HG02642 (cell line): ENCODE measurements at regions not wholly inside any gene's neighbourhood (a gene's known extent, or its start where the extent isn't known, plus 50 kb on each side); places are given as distances from the start of the nearest gene placed in this dataset.

ENCODE experiments used
- ATAC-seq: cut with Tn5 transposase; IDR thresholded peaks from one replicate; pipeline ENCODE4 v1.9.1; 2021; ENCODE audit warnings: mild to moderate bottlenecking; ENCODE audit not compliant: unreplicated experiment, poor library complexity

DNA sequence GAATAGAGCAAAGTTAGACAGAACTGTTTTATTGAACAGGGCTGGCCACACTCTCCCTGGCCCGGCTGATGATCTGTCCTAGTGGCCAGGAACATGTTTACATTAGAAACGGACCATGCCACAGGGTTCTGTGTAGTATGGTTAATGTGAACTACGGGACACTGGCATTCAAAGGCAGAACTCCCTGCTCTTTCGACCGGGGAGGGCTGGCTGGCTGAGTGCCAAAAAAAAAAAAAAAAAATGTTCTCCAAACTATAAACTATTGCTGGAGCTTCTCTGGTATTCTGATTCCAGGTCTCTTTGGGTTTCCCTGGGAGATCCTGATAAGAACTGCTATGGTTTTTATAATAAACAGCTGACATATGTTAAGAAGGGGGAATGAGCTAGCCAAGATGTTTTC lies 1262.6 kb upstream of the SORCS1 start:
- ATAC-seq: no peak

DNA sequence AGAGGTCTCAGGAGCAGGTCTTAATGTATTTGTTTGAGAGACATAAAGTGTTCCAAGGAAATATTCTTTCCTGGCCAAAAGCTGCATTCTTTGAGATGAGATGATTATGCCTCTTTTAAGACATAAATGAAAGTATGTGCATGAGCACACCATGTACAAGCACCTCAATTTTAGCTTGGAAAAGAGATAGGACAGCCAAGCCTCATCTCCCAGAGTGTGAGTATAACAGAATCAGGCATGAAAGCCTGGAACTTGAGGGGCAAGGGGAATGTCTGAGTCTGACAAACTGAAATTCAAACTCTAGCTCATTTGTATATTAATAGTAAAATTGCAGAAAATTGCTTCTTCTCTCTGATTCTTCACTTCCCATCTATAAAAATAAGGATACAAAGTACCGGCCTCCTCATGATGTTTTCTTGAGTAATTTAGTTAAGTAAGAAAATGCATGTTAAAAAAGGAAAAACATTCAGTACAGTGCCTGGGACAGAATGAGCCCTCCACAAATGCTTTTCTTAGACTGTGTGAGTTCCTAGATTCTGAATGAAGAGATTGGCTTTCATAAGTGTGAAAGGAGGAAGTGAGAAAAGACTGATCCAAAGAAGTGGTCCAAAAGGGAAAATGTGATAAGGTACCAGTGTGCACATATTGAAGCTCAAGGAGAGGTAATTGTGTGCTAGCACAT lies 1260.9 kb upstream of the SORCS1 start:
- ATAC-seq: no peak

DNA sequence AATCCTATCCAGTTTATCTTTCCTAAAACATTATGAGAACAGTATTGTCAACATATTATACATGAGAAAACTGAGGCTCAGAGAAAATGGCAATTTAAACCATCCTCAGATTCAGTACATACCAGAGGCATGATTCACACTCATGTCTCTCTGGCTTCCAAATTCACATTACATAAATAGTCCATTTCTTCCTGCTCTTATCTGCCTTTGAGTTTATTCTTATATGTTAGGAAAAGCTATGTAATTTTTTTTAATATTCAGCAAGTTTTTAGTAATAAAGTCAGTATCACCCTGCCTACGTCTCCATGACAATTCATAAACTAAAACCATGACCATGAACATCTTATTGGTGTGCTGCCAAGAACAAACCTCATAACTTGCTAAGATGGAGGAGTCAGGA lies 1260.2 kb upstream of the SORCS1 start:
- no peak for ATAC-seq

DNA sequence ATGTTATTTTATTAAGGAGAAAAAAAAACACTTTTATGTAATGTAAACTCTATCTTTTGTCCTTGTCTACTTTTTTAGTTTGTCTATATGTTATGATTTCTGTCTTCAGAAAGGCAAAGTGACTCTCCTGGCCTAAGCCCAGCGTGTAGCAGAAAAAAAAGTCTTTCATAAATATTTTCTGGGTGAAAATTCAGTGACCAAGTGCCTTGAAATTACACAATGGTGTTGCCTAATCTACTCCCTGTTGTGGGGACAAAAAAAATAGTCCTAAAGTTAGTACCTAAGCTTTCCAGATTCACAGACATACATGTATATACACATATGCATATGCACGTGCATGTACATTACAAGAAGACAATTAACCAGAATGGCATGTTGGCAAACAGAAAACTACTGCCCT lies 1257.8 kb upstream of the SORCS1 start:
- no peak for ATAC-seq

DNA sequence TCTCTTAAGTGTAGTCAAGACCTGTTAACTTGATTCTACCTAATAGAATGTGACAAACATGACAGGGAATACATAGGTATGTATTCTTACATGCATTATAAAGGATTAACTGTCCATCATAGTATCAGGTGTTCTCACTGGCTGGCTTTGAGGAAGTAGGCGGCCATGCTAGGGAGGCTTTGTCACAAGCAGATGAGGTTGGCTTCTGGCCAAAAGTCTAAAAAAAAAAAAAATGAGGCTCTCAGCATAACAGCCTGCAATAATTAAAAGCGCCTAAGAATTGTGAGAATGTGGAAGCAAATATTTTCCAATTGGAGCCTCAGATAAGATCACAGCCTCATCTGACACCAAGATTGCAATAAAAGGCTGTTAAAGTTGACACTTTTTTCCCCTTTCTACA lies 1256.8 kb upstream of the SORCS1 start:
- ATAC-seq: no peak

DNA sequence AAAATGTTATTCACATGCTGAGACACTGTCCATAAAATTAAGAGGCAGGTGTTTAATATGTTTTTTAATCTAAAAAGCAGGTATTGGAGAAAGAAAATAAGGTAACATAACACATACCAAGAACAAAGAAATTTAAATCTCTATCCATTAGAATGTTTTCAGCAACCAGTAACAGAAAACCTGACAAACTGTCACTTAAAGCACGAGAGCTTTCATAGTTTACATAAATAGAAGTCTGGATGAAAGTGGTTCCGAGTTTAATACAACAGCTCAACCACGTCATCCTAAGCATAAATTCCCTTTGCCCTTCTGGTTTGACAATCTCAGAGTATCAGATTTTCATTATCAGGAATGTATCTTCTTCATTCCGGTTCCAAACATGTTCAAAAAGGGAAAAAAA lies 1249.4 kb upstream of the SORCS1 start:
- ATAC-seq: no peak

DNA sequence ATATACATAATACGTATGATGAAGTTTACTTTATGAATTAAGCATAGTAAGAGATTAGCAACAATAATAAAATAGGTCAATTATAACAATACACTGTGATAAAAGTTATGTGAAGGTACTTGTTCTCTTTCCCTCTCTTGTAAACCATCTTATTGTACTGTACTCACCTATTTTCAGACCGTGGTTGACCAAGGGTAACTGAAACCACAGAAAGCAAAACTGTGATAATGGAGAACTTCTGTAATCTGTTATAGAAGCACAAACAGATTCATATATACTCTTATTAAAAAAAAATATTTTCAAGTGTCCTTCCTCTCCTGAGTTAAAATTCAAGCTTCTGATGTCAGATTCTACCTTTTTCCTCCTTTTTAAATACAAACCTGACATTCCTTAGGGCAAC lies 1247.8 kb upstream of the SORCS1 start:
- no peak for ATAC-seq

DNA sequence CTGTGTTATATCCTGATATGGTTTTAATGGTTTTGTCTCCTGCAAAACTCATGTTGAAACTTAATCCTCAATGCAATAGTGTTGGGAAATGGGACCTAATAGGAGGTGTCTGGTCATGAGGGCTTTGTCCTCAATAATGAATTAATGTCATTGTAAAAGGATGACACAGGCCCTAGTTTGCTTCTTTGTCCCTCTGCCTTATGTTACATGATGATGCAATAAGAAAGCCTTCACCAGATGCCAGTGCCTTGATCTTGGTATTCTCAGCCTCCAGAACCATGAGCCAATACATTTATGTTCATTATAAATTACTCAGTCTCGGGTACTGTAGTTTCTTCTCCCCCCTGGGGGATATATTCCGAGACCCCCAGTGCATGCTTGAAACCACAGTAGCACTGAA lies 1247.4 kb upstream of the SORCS1 start:
- ATAC-seq: no peak

DNA sequence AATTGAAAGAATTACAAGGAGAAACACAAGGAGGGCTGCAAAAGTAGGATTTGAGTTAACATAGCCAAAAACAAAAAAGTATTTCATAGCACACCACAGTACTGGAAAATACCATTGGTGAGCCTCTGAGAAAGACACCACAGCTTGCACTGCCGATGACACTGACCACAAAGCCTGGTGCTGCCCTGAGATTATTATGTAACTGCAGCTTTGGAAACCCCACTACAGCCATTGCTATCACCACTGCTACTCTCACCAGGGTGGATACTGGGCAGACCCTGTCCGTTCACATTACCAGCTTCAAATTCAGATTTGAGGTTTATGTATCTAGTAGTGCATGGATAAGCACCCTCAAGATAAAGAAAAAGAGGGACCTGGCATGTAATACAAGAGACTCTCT lies 1246.7 kb upstream of the SORCS1 start:
- ATAC-seq: no peak

DNA sequence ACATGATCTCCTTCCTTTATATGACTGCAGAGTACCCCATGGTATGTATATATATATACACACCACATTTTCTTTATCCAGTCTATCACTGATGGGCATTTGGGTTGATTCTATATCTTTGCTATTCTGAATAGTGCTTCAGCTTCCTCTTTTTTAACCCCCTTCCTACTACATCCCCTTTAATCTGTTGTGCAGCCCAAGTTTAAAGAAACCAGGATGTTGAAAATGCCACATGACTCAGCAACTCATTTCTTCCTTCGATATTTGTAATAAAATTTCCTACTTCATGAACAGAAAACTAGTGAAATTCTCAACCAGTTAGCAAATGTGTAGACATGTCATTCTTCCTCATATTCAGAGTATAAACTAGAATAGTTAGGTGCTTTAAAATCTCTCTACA lies 1245.7 kb upstream of the SORCS1 start:
- no peak for ATAC-seq

DNA sequence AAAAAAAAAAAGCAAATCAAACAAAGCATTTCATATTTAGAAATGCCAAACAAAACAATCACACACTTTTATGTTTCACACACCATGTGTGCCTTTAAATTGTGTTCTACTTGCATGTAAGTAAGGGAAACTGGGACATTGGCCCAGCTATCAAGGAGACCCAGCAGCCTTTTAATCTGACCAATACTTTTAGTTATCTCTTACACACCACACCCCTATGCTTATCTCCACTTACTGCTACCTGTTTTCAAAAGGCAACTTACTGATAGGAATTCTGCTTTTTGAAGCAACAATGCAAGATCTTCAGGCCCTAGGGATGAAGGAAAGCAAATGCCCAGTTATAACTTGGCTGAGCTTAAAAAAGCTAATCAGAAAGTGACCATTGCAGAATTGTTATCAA lies 1244.8 kb upstream of the SORCS1 start:
- ATAC-seq: no peak

DNA sequence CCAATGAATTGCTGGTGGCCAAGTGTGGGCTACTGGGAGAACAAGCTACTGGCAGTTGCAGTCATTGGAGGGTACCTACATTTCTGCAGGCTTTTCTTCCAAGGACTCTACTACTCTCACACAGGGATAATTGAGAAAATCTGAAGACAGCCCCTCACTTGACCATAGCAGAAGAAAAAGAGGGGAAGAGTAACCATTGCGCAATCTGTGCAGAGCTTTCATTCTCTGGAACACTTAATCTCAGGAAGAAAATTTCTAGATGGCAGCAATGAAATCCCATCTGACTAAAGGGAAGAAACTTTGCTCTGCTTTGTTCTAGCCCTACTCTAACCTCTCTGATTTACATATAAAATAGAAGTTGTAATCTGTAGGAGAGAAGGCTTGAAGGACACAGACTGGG lies 1239.6 kb upstream of the SORCS1 start:
- no peak for ATAC-seq

DNA sequence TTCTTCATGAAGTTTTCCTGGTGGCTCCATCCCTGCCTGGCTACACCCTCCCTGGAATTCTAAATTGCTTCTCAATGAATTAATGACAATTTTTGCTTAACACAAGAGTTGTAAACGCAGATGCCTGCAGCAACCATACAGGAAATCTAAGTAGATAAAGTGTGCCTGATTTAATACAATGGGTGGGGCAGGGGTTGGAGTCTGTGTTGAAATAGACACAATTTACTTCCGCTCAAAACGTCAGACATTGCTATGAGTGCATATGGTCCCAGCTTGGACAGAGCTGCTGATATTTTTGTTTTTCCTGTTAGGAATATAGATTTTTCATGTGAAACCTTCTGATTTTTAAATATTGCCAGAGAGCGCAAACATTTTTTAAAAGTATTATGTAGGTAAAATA lies 1235.0 kb upstream of the SORCS1 start:
- no peak for ATAC-seq

DNA sequence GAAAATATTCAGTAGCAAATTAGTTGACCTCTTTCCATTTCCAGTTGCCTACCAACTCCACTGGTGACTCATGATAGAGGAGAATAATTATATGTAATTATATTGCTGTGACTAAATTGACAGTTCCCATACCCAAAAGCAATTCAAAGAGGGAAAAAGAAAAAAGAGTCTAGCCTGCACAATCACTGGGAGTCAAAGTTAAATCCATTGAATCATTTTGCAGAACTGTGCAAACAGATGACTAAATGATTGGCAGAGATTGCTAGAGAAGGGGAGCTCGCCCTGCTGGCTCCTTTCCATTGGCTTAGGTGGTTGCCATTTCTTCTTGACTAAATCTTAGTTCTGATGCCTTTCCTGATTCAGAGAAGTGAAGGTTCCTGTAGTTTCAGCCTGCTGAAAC lies 1228.6 kb upstream of the SORCS1 start:
- ATAC-seq: no peak

DNA sequence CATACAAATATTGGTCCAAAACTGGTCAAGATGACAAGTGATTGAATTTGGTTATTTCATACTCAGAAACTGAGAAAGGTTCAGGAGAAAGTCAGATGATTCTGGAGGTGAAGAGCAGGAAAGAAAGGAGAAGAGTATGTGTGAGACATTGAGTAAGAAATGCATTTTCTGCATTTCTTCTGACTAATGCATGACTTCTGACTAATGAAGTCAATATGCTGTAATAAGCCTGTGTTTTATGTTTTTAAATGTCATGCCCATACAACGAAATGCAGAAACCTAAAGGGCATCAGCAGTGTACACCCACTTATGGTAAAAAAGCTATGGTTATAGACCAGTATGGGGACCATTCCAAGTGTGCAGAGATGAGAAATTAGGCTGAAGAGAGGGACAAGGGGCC lies 1227.8 kb upstream of the SORCS1 start:
- ATAC-seq: no peak

DNA sequence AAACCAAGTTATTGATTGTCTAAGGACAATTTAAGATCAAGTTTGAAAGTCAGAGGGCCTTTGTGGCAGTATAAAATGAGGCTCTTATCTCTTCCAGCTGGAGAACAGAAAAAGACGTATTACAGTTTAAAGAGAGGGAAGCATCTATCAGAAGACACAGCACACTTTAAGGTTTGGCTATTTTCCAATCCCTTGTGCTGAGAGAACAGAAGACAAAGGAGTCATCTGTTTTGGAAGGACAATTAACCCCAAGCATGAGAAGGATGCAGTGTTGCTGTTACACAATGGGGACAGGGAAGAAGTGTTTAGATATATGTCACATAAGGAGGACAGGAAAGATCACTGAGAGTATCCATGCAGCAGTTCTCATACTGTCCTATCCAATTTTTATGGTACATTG lies 1224.2 kb upstream of the SORCS1 start:
- no peak for ATAC-seq

DNA sequence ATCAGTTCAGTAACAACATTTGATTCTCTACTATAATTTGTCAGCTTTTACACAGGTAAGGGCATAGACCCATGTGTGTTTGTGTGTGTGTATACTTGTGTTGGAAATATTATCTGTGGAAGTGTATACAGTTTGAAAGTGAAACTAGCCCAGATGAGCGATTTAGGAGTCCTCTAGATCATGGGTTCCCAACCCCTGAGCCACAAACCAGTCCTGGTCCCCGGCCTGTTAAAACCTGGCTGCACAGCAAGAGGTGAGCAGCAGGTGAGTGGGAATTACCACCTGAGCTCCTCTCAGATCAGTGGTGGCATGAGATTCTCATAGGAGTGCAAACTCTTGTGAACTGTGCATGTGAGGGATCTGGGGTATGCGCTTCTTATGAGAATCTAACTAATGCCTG lies 1221.5 kb upstream of the SORCS1 start:
- ATAC-seq: no peak

DNA sequence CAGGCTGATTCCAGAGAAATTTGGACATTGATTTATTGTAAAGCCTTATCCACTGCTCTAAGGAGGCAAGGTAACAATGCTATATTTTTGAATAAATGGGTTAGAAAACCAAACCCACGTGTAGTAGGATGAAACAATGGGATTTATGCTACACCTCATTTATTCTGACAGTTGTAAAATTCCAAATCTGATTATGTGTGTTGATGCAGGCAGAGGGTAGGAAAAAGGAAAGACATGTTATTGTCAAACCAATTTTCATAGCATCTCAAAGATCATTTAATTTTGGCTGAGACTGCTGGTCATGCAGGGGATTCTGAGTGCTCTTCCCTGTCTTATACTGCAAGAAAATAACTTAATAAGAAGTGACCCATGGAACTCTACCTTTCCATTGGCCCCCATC lies 1219.9 kb upstream of the SORCS1 start:
- no peak for ATAC-seq

DNA sequence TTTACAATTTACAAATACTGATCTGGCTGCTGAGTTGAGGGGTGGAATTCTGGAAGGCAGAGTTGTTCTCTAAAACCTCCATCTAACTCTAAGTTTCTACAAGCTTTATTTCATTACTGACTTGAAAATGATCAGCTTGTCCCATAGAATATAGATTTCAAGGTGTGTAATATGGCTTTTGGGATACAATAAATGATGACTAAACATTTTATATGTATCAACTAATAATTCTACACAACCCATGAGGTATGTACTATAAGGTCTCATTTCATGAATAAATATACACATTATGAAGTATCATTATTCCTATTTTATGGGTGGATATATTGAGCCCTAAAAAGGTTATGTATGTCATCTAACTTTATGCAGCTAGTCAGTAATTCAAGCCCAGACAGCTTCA lies 1214.3 kb upstream of the SORCS1 start:
- no peak for ATAC-seq

DNA sequence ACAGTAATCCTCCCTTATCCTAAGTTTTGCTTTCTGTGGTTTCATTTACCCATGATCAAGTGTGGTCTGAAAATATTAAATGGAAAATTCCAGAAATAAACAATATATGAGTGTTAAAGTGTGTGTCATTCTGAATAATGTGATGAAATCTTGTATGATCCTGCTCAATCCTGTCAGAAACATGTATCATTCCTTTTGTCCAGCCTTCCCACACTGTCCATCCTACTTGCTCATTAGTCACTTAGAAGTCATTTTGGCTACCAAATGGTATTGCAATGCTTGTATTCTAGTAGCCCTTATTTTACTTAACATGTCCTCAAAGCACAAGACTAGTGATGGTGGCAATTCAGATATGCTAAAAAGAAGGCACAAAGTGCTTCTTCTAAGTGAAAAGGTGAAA lies 1211.2 kb upstream of the SORCS1 start:
- ATAC-seq: no peak

DNA sequence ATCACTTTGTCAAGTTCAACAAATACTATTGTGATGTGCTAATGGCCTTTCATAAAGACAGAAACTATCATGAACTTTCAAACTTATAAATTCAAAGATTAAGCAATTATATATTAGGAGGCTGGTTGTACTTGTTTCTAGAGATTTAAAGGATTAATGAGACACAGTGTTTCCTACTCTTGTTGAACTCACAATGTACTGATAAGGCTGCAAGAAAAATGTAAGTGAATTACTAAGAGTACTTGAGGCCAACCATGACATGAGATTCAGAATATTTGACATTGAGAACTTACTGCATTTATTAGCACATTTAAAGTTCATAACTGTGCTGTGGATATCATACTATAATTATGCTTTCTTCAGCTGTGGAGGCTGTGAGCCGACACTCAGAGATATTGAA lies 1210.5 kb upstream of the SORCS1 start:
- no peak for ATAC-seq

DNA sequence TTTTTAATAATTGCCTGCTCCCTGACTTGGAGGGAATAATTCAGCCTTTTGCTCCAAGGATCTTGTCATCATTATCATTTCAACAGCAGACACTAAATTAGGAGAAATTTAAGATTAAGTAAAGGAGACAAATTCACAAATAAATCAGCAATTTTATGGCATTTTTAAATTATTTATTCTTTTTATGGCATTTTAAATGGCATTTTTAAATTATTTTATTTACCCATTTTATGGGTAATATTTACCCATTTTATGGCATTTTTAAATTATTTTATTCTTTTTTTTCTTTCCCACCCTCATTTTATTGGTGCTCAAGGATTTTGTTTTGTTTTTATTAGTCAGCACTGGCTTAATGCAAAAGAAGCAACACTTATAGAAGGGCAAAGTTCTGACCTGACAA lies 1201.0 kb upstream of the SORCS1 start:
- no peak for ATAC-seq

DNA sequence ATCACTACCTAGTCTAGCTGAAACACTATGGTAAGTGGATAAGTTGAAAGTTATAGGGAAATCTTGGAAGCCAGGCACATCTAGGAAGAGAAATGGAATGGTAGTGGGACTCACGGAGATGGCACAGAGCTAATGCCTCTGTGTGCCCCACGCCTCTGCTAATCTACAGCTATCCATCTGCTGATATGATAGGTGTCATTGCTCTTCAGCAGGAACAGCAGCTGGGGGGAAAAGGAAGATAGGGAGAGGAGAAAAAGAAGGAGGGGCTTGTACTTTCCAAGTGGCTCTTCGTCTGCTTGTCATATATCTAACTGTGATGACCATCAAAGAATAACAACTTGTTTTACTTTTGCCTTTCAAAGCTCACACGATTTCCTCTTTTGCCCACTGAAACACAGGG lies 1199.1 kb upstream of the SORCS1 start:
- ATAC-seq: no peak
